Stromal cell of bone marrow (primary cell): ENCODE measurements at regions not wholly inside any gene's neighbourhood (a gene's known extent, or its start where the extent isn't known, plus 50 kb on each side); places are given as distances from the start of the nearest gene placed in this dataset.

Experiments used
- DNase-seq: peaks from one replicate; pipeline ENCODE4 v3.0.0-alpha.2; 2012; ENCODE audit warnings: low read depth

- no peak for DNase-seq
Observed at GRCh38 chr14:97353102-97353501, 555.9 kb downstream of the VRK1 start.

- no peak for DNase-seq
Observed at GRCh38 chr14:97354119-97354722, 557.0 kb downstream of the VRK1 start.

GRCh38 chr14:97359341-97359740 is 562.2 kb downstream of the VRK1 start:
- DNase-seq = no peak

DNA sequence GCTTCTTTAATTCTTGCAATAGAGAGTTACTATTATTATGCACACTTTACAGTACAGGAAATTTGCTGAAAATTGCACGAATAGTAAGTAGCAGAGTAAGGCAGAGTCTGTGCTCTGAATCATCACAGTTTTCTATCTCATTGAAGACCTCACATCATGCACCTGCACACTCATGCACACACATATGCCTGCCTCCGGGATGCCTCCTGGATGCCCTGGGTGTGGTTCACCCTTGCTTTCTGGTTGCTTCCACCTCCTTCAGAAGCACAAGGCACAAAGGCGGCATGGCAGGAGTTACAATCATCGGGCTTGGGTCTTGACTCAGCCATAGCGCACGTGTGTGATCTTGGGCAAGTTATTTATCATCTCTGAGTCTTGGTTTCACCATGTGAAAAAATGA is 564.0 kb downstream of the VRK1 start:
- DNase-seq = no peak

GRCh38 chr14:97361958-97362357 is 564.8 kb downstream of the VRK1 start:
- DNase-seq = no peak

- no peak for DNase-seq
Observed at GRCh38 chr14:97366400-97366799, 569.2 kb downstream of the VRK1 start.

DNA sequence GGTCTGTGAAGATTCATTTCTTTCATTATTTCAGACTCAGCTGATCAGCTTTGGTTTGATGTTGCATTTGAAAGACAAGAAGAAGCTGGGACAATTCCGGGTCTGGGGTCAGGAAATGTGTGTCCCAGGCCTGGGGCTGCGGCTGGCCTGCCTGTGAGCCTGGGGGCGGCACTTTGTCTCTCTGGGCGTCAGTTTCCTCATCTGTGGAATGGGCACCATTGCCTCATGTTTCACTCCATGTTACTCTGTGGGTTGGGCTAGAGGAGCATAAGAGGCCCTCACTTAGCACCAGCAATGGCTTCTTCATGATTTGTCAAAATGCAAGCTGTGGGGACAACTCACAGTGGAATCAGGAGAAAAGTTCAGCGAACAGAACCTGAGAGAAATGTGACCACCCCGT is 570.1 kb downstream of the VRK1 start:
- DNase-seq = no peak

GRCh38 chr14:97368049-97368448 is 570.9 kb downstream of the VRK1 start:
- no peak for DNase-seq

- DNase-seq = no peak
Observed at GRCh38 chr14:97368900-97369564, 571.9 kb downstream of the VRK1 start.

- no peak for DNase-seq
Observed at GRCh38 chr14:97369901-97370300, 572.7 kb downstream of the VRK1 start.

DNA sequence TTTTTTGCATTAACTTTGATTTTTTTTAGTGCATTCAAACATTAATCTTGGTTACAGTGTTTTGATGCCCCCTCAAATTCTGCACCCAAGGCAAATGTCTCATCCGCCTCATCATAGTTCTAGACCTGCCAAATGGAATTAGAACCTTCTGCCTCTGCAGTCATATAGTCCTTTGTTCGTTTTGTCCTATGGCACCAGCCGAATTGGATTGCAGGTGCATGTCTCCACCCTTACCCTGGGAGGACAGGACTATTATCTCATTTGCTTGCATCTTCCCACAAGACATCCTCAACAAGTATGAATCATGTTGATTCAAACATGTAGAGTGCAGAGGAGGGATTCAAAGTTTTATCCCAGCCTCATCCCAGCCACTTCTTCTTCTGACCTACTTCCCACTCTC is 579.1 kb downstream of the VRK1 start:
- no peak for DNase-seq

DNA sequence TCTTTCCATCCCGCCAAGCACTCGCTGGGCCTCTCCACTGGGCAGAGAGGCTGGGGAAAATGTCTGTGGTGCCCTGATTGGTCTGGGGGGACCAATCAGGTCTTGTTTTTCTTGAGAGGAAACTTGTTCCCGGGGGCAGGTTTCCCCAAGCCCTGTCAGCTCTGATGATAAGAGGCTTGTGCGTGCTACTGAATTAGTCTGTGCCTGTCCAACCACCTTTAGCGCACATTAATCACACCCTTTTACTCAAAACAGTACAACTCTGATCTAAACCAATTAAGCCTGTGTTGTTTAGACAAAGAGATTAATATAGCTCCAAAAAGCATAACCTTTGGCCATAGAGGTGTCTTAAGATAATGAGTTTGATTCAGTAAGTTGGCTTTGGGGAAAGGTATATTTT is 580.4 kb downstream of the VRK1 start:
- DNase-seq = no peak

DNA sequence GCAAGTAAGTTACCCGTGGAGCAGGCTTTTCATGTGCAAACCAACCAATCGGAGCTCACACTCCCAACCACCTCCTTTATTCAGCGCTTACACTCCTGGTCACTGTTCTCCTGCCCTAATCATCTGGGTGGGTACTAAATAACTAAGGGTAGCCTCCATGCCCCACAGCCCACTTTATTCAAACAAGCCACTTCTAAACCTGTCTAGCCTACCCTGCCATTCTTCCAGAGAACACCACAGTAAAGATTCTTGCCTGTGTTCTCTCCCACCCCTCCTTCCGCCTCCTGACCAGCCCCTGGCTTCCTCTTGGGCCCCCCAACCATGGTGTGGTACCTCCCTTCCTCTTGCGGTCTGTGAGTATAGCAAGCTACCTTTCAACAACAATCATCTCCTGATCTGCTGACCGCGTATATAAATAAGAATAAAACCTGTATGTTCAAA is 581.9 kb downstream of the VRK1 start:
- no peak for DNase-seq

GRCh38 chr14:97380539-97380941 is 583.4 kb downstream of the VRK1 start:
- DNase-seq = no peak

GRCh38 chr14:97381309-97381708 is 584.1 kb downstream of the VRK1 start:
- DNase-seq = no peak

GRCh38 chr14:97382616-97383226 is 585.5 kb downstream of the VRK1 start:
- DNase-seq = no peak

DNA sequence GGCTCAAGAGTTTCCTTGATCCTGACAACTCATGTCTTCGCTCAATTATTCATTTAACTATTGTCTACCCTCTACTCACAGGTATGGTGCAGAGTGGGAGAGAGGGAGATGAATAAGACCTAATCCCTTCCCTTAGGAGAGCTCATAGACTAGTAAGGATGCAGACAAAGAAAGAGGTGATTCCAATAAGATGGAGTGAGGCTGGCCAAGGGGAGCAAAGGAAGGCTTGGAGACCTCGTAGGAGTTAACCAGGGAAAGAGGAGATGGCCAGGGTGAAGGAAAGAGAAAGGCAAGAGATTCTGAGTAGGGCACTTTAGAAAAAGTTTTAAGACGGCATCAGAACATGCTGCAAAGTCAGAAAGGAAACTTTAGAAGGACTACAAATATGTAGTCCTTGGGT is 588.5 kb downstream of the VRK1 start:
- no peak for DNase-seq

GRCh38 chr14:97387252-97387874 is 590.2 kb downstream of the VRK1 start:
- no peak for DNase-seq

DNA sequence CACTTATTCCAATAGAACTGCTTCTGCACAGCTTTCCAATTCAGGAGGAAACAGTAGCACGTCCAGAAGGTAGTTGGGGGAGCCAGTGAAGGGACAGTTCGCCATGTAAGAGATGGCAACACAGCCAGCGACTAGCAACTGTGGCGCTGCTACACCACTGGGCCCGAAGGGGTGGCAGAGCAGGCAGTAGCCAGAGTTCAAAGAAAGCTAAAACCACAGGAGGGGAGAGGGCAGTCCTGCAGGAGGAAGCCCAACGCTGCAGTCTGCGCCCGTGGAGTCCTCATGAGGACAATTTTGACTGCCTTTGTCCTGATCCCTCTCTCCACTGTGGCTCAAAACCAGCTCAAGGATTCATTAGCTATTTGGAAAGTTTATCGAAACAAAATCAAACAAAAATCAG is 591.2 kb downstream of the VRK1 start:
- DNase-seq = no peak

GRCh38 chr14:97390096-97390724 is 593.0 kb downstream of the VRK1 start:
- no peak for DNase-seq

- no peak for DNase-seq
Observed at GRCh38 chr14:97393244-97393643, 596.1 kb downstream of the VRK1 start.

- no peak for DNase-seq
Observed at GRCh38 chr14:97395068-97395467, 597.9 kb downstream of the VRK1 start.

GRCh38 chr14:97401714-97402113 is 604.5 kb downstream of the VRK1 start:
- DNase-seq = no peak
